Caco-2 (cell line): ENCODE measurements at regions not wholly inside any gene's neighbourhood (a gene's known extent, or its start where the extent isn't known, plus 50 kb on each side); places are given as distances from the start of the nearest gene placed in this dataset.
"Not testable (repeated sequence)": the region's sequence is repeated elsewhere in the genome, so short reads cannot be mapped to it uniquely, and the experiment has no call there.

Source experiments
- BruUV-seq: library from RNA; stranded (reverse); fragments of 400-500 nt; replicated peaks from 2 replicates; lab custom pipeline; 2021; lab: Mats Ljungman, UMichigan
- CTCF ChIA-PET: fragments of 300-600 bp; sonication (Branson Sonifier 250); formaldehyde crosslinking; loops from one replicate; lab custom pipeline; 2022; ENCODE audit warnings: antibody characterized with exemption; lab: Charles Lee
- POLR2A ChIA-PET: fragments of 300-600 bp; sonication (Branson Sonifier 250); formaldehyde crosslinking; loops from one replicate; lab custom pipeline; 2022; ENCODE audit warnings: antibody characterized with exemption; lab: Charles Lee
- DNase-seq, 2 experiments: peaks; one replicate each; pipeline versions ENCODE4 v3.0.0 to v3.0.0-alpha.2; 2020 to 2022
- H3K27me3 ChIP-seq: replicated peaks from 2 replicates; pipeline ENCODE4 v1.6.0; 2011; ENCODE audit warnings: low read length; ENCODE audit not compliant: control insufficient read depth, insufficient read depth
- H3K36me3 ChIP-seq: 2 replicates; pipeline ENCODE4 v1.5.1; 2011; ENCODE audit warnings: low read length; ENCODE audit not compliant: control insufficient read depth, insufficient read depth
- H3K4me1 ChIP-seq: fragments of 250-450 bp; sonication (Bioruptor Pico); 2 replicates; pipeline ENCODE4 v1.5.1; 2020; ENCODE audit warnings: mild to moderate bottlenecking
- H3K4me3 ChIP-seq: 2 replicates; pipeline ENCODE4 v1.5.1; 2011; ENCODE audit warnings: low read depth, mild to moderate bottlenecking, control low read depth, low read length
- H3K9me3 ChIP-seq: fragments of 250-450 bp; sonication (Bioruptor Pico); 2 replicates; pipeline ENCODE4 v1.5.1; 2020; ENCODE audit warnings: mild to moderate bottlenecking, moderate library complexity
- H3K27ac Mint-ChIP-seq: one replicate; pipeline ENCODE4 v1.8.0; 2022; ENCODE audit warnings: mixed read lengths; ENCODE audit not compliant: unreplicated experiment
- H3K27me3 Mint-ChIP-seq: one replicate; pipeline ENCODE4 v1.8.0; 2022; ENCODE audit warnings: mixed read lengths; ENCODE audit not compliant: insufficient read depth, unreplicated experiment
- H3K36me3 Mint-ChIP-seq: one replicate; pipeline ENCODE4 v1.8.0; 2022; ENCODE audit warnings: mild to moderate bottlenecking, mixed read lengths; ENCODE audit not compliant: insufficient read depth, unreplicated experiment
- H3K4me1 Mint-ChIP-seq: one replicate; pipeline ENCODE4 v1.8.0; 2022; ENCODE audit warnings: low read depth, mixed read lengths; ENCODE audit not compliant: unreplicated experiment
- H3K4me3 Mint-ChIP-seq: one replicate; pipeline ENCODE4 v1.8.0; 2022; ENCODE audit warnings: mild to moderate bottlenecking, moderate library complexity, mixed read lengths; ENCODE audit not compliant: unreplicated experiment
- H3K9me3 Mint-ChIP-seq: one replicate; pipeline ENCODE4 v1.8.0; 2022; ENCODE audit warnings: mixed read lengths; ENCODE audit not compliant: unreplicated experiment
- intact Hi-C: fragments of 100-400 bp; cut with micrococcal nuclease; formaldehyde crosslinking; loops from one replicate; pipeline ENCODE4 v1.10.0; 2022; ENCODE audit not compliant: unreplicated experiment
- TF ChIP-seq, protein P1 (sequence below), 2 experiments: fragments of 200-600 bp in 1 of 2; IDR thresholded peaks; 1 replicate in 1 of 2; 2 replicates in 1 of 2; pipeline versions ENCODE4 v1.5.1 to v1.8.0; 2011 to 2022; ENCODE audit warnings: antibody characterized with exemption in 1 of 2, control low read depth in 1 of 2, inconsistent platforms in 1 of 2, low read depth in 1 of 2, low read length in 1 of 2, mild to moderate bottlenecking in 1 of 2, moderate library complexity in 1 of 2; ENCODE audit not compliant: insufficient read depth in 1 of 2, severe bottlenecking in 1 of 2, unreplicated experiment in 1 of 2

DNA sequence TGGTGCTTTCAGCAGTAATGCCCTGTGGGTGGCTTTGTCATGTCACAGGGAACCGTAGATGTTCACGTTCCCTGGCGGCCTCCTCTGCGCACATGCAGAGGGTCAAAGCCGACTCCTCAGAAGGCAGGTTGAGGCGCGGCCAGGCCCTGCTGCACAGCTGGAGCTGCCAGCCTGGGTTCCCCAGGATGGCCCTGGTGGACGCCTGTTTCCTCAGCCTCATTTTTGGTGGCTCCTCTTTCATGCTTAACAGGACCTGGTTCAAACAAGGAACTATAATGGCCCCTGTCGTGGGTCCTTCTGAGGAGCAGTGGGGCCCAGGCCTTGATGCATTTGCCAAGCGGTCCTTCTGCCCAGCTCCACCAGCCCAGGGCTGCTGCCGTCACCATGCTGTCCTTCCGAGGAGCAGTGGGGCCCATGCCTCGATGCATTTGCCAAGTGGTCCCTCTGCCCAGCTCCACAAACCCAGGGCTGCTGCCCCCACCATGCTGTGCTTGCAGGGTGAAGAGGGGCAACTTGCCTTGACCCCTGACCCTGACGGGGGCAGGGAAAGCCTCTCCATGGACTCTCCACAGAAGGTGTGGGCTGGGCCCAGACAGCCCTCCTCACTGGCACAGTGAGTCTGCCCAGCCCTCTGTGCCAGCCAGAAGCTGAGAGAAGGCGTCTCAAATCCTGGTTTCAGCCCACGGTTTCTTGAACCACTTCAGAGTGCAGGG lies 338.2 kb downstream of the TCERG1L start:
- H3K9me3 Mint-ChIP-seq, result peaks cover 21% of the 10 kb centered on the region
- H3K9me3 ChIP-seq, result peaks cover 6% of the 10 kb centered on the region; the same call in 1 of the 2 replicates
- BruUV-seq, result no TSS peak
- H3K27me3 ChIP-seq, result no peaks in the 10 kb centered on the region
- H3K4me1 ChIP-seq, result no peaks in the 10 kb centered on the region
- H3K4me3 ChIP-seq, result no peak overlapping the region
- ChIA-PET POLR2A (no interaction called here), CTCF (no interaction called here)
- no peak overlapping the region for H3K4me3 Mint-ChIP-seq
- no peak for DNase-seq
- no peaks in the 10 kb centered on the region for H3K36me3 Mint-ChIP-seq
- H3K36me3 ChIP-seq, result no peaks in the 10 kb centered on the region
- no peak overlapping the region for H3K27ac Mint-ChIP-seq
- TF ChIP-seq, protein P1, sequence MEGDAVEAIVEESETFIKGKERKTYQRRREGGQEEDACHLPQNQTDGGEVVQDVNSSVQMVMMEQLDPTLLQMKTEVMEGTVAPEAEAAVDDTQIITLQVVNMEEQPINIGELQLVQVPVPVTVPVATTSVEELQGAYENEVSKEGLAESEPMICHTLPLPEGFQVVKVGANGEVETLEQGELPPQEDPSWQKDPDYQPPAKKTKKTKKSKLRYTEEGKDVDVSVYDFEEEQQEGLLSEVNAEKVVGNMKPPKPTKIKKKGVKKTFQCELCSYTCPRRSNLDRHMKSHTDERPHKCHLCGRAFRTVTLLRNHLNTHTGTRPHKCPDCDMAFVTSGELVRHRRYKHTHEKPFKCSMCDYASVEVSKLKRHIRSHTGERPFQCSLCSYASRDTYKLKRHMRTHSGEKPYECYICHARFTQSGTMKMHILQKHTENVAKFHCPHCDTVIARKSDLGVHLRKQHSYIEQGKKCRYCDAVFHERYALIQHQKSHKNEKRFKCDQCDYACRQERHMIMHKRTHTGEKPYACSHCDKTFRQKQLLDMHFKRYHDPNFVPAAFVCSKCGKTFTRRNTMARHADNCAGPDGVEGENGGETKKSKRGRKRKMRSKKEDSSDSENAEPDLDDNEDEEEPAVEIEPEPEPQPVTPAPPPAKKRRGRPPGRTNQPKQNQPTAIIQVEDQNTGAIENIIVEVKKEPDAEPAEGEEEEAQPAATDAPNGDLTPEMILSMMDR (IDR thresholded peaks at IDR 0.05; ENCODE audit: insufficient read depth in 1 of 2, low read depth in 1 of 2, low read length in 1 of 2, severe bottlenecking in 1 of 2, unreplicated experiment in 1 of 2), result no peak
- intact Hi-C loops, result no loop called here
- no peaks in the 10 kb centered on the region for H3K4me1 Mint-ChIP-seq
- no peaks in the 10 kb centered on the region for H3K27me3 Mint-ChIP-seq

- Histone ChIP-seq H3K9me3 (peaks cover 6% of the 10 kb centered on the region; the same call in 1 of the 2 replicates), H3K27me3 (no peaks in the 10 kb centered on the region), H3K4me1 (no peaks in the 10 kb centered on the region), H3K36me3 (no peaks in the 10 kb centered on the region), H3K4me3 (no peak overlapping the region)
- Mint-ChIP-seq H3K27ac (no peak overlapping the region), H3K9me3 (peaks cover 21% of the 10 kb centered on the region), H3K36me3 (no peaks in the 10 kb centered on the region), H3K27me3 (no peaks in the 10 kb centered on the region), H3K4me1 (no peaks in the 10 kb centered on the region), H3K4me3 (no peak overlapping the region)
- intact Hi-C loops, result no loop called here
- no peak for DNase-seq
- TF ChIP-seq, protein P1 (IDR thresholded peaks at IDR 0.05; ENCODE audit: insufficient read depth in 1 of 2, low read depth in 1 of 2, low read length in 1 of 2, severe bottlenecking in 1 of 2, unreplicated experiment in 1 of 2), result no peak
- ChIA-PET POLR2A (no interaction called here), CTCF (no interaction called here)
- no TSS peak for BruUV-seq
These were observed 337.4 kb downstream of the TCERG1L start for GRCh38 chr10:130974166-130974565.

- BruUV-seq, H3K27me3 Mint-ChIP-seq, H3K4me1 Mint-ChIP-seq, H3K4me3 ChIP-seq, H3K27me3 ChIP-seq, CTCF ChIA-PET, H3K4me1 ChIP-seq, H3K27ac Mint-ChIP-seq, H3K36me3 Mint-ChIP-seq, H3K36me3 ChIP-seq, DNase-seq, intact Hi-C loops, POLR2A ChIA-PET, H3K4me3 Mint-ChIP-seq: not testable (repeated sequence)
- peaks cover 21% of the 10 kb centered on the region for H3K9me3 Mint-ChIP-seq
- peaks cover 10% of the 10 kb centered on the region; the same call in 1 of the 2 replicates for H3K9me3 ChIP-seq
These were observed 336.2 kb downstream of the TCERG1L start for GRCh38 chr10:130975351-130975750.
